Gastrocnemius medialis (tissue), 4 donors: ENCODE measurements at regions not wholly inside any gene's neighbourhood (a gene's known extent, or its start where the extent isn't known, plus 50 kb on each side); places are given as distances from the start of the nearest gene placed in this dataset.

Experiments used
- CTCF ChIP-seq, 5 experiments: fragments of 450-650 bp in 3 of 5; fragments of 200-600 bp in 2 of 5; sonication (generic) in 2 of 5; IDR thresholded peaks in 4 of 5; conservative IDR thresholded peaks in 1 of 5; 1 replicate in 4 of 5; 2 replicates in 1 of 5; pipeline ENCODE4 v1.5.1; 2016 to 2019; ENCODE audit warnings: antibody characterized with exemption in 5 of 5, mild to moderate bottlenecking in 3 of 5, moderate library complexity in 3 of 5
- POLR2A ChIP-seq, 2 donors: fragments of 450-650 bp; IDR thresholded peaks; one replicate each; pipeline ENCODE4 v1.6.1; 2017; ENCODE audit warnings: antibody characterized with exemption in 2 of 2, mild to moderate bottlenecking in 2 of 2, moderate library complexity in 2 of 2

- TF ChIP-seq CTCF (IDR thresholded peaks at IDR 0.05 in 4 of 5, conservative IDR thresholded peaks at IDR 0.05 in 1 of 5), result no peak
- no peak for TF ChIP-seq POLR2A (IDR thresholded peaks at IDR 0.05)
Observed at GRCh38 chr6:87903323-87903722, 144.3 kb upstream of the SPACA1 start.
